ENCODE measurements at regions not wholly inside any gene's neighbourhood (a gene's known extent, or its start where the extent isn't known, plus 50 kb on each side); places are given as distances from the start of the nearest gene placed in this dataset.

GRCh38 chr18:78699499-78699898 lies 280.1 kb upstream of the SALL3 start:
- H3K4me3 ChIP-seq (ENCODE audit: low read depth, low read length), result no peak overlapping the region
- no peak for DNase-seq (ENCODE audit: low read depth)
- no peak for TF ChIP-seq POLR2A (IDR thresholded peaks at IDR 0.05; ENCODE audit: extremely low read depth, insufficient read length)
- TF ChIP-seq MAX (IDR thresholded peaks at IDR 0.05; ENCODE audit: low read depth, low read length), result no peak
- no peak for TF ChIP-seq CTCF (IDR thresholded peaks at IDR 0.05; ENCODE audit: low read depth, low read length)
- TF ChIP-seq MYC (IDR thresholded peaks at IDR 0.05; ENCODE audit: low read depth, low read length), result no peak

GRCh38 chr18:78701771-78702396 lies 277.7 kb upstream of the SALL3 start:
- no peak for TF ChIP-seq CTCF (IDR thresholded peaks at IDR 0.05; ENCODE audit: low read depth, low read length)
- no peak for TF ChIP-seq POLR2A (IDR thresholded peaks at IDR 0.05; ENCODE audit: extremely low read depth, insufficient read length)
- no peak for TF ChIP-seq MAX (IDR thresholded peaks at IDR 0.05; ENCODE audit: low read depth, low read length)
- no peak for TF ChIP-seq MYC (IDR thresholded peaks at IDR 0.05; ENCODE audit: low read depth, low read length)
- no peak for DNase-seq (ENCODE audit: low read depth)
- H3K4me3 ChIP-seq (ENCODE audit: low read depth, low read length), result no peak overlapping the region

GRCh38 chr18:78703291-78703690 lies 276.3 kb upstream of the SALL3 start:
- DNase-seq (ENCODE audit: low read depth), result no peak
- TF ChIP-seq MYC (IDR thresholded peaks at IDR 0.05; ENCODE audit: low read depth, low read length), result no peak
- no peak overlapping the region for H3K4me3 ChIP-seq (ENCODE audit: low read depth, low read length)

- no peak overlapping the region for H3K4me3 ChIP-seq (ENCODE audit: low read depth, low read length)
- no peak for DNase-seq (ENCODE audit: low read depth)
- no peak for TF ChIP-seq CTCF (IDR thresholded peaks at IDR 0.05; ENCODE audit: low read depth, low read length)
- no peak for TF ChIP-seq POLR2A (IDR thresholded peaks at IDR 0.05; ENCODE audit: extremely low read depth, insufficient read length)
- TF ChIP-seq MAX (IDR thresholded peaks at IDR 0.05; ENCODE audit: low read depth, low read length), result no peak
- no peak for TF ChIP-seq MYC (IDR thresholded peaks at IDR 0.05; ENCODE audit: low read depth, low read length)
These were observed 274.6 kb upstream of the SALL3 start for GRCh38 chr18:78704971-78705461.

GRCh38 chr18:78709261-78709809 lies 270.3 kb upstream of the SALL3 start:
- no peak overlapping the region for H3K4me3 ChIP-seq (ENCODE audit: low read depth, low read length)
- DNase-seq (ENCODE audit: low read depth), result no peak
- no peak for TF ChIP-seq MAX (IDR thresholded peaks at IDR 0.05; ENCODE audit: low read depth, low read length)
- TF ChIP-seq POLR2A (IDR thresholded peaks at IDR 0.05; ENCODE audit: extremely low read depth, insufficient read length), result no peak
- TF ChIP-seq MYC (IDR thresholded peaks at IDR 0.05; ENCODE audit: low read depth, low read length), result no peak
- TF ChIP-seq CTCF (IDR thresholded peaks at IDR 0.05; ENCODE audit: low read depth, low read length), result no peak

- H3K4me3 ChIP-seq (ENCODE audit: low read depth, low read length), result no peak overlapping the region
- TF ChIP-seq MAX (IDR thresholded peaks at IDR 0.05; ENCODE audit: low read depth, low read length) (no peak), CTCF (IDR thresholded peaks at IDR 0.05; ENCODE audit: low read depth, low read length) (no peak), POLR2A (IDR thresholded peaks at IDR 0.05; ENCODE audit: extremely low read depth, insufficient read length) (no peak), MYC (IDR thresholded peaks at IDR 0.05; ENCODE audit: low read depth, low read length) (no peak)
- no peak for DNase-seq (ENCODE audit: low read depth)
These were observed 268.3 kb upstream of the SALL3 start for GRCh38 chr18:78711316-78711715.
